ENCODE measurements at regions not wholly inside any gene's neighbourhood (a gene's known extent, or its start where the extent isn't known, plus 50 kb on each side); places are given as distances from the start of the nearest gene placed in this dataset.
A peak's percentile ranks its signal among the peaks of the same experiment; 100 is the strongest.

GRCh38 chr10:89134963-89135362, 72.2 kb downstream of the CH25H start:
- Histone ChIP-seq H3K36me3 (ENCODE audit: insufficient read depth, low read length) (no peaks in the 10 kb centered on the region), H3K4me3 (ENCODE audit: insufficient read depth, low read length) (no peak overlapping the region), H2AFZ (ENCODE audit: low read length) (no peak overlapping the region), H3K27ac (ENCODE audit: low read depth, low read length) (no peak overlapping the region), H3K27me3 (ENCODE audit: insufficient read depth, low read length) (no peaks in the 10 kb centered on the region), H3K79me2 (ENCODE audit: insufficient read depth, low read length) (no peaks in the 10 kb centered on the region), H4K20me1 (ENCODE audit: insufficient read depth, low read length) (no peaks in the 10 kb centered on the region), H3K4me1 (ENCODE audit: insufficient read depth, low read length) (peaks cover 5% of the 10 kb centered on the region), H3K4me2 (ENCODE audit: insufficient read depth, low read length) (no peak overlapping the region), H3K9me3 (ENCODE audit: low read depth, low read length) (no peaks in the 10 kb centered on the region)
- no peak for DNase-seq (ENCODE audit: insufficient read length, low spot score, missing footprints)
- no peak for TF ChIP-seq CTCF (IDR thresholded peaks at IDR 0.05; ENCODE audit: extremely low read depth, low read depth, low read length)

- no peaks in the 10 kb centered on the region for H4K20me1 ChIP-seq (ENCODE audit: insufficient read depth, low read length)
- H3K36me3 ChIP-seq (ENCODE audit: insufficient read depth, low read length) = no peaks in the 10 kb centered on the region
- no peak overlapping the region for H2AFZ ChIP-seq (ENCODE audit: low read length)
- TF ChIP-seq CTCF (IDR thresholded peaks at IDR 0.05; ENCODE audit: extremely low read depth, low read depth, low read length) = no peak
- H3K9me3 ChIP-seq (ENCODE audit: low read depth, low read length) = no peaks in the 10 kb centered on the region
- H3K27ac ChIP-seq (ENCODE audit: low read depth, low read length) = no peak overlapping the region
- H3K4me2 ChIP-seq (ENCODE audit: insufficient read depth, low read length) = peak overlapping the region; percentile 37
- H3K4me3 ChIP-seq (ENCODE audit: insufficient read depth, low read length) = no peak overlapping the region
- no peaks in the 10 kb centered on the region for H3K79me2 ChIP-seq (ENCODE audit: insufficient read depth, low read length)
- DNase-seq (ENCODE audit: insufficient read length, low spot score, missing footprints) = no peak
- peaks cover 6% of the 10 kb centered on the region for H3K4me1 ChIP-seq (ENCODE audit: insufficient read depth, low read length)
- no peaks in the 10 kb centered on the region for H3K27me3 ChIP-seq (ENCODE audit: insufficient read depth, low read length)
Observed at GRCh38 chr10:89129911-89130310, 77.2 kb downstream of the CH25H start.

GRCh38 chr10:89122433-89123051, 84.6 kb downstream of the CH25H start:
- Histone ChIP-seq H3K27me3 (ENCODE audit: insufficient read depth, low read length) (no peaks in the 10 kb centered on the region), H4K20me1 (ENCODE audit: insufficient read depth, low read length) (no peaks in the 10 kb centered on the region), H3K36me3 (ENCODE audit: insufficient read depth, low read length) (no peaks in the 10 kb centered on the region), H3K79me2 (ENCODE audit: insufficient read depth, low read length) (no peaks in the 10 kb centered on the region), H3K4me2 (ENCODE audit: insufficient read depth, low read length) (no peak overlapping the region), H3K4me1 (ENCODE audit: insufficient read depth, low read length) (peaks cover 13% of the 10 kb centered on the region), H3K27ac (ENCODE audit: low read depth, low read length) (no peak overlapping the region), H3K9me3 (ENCODE audit: low read depth, low read length) (no peaks in the 10 kb centered on the region), H3K4me3 (ENCODE audit: insufficient read depth, low read length) (no peak overlapping the region), H2AFZ (ENCODE audit: low read length) (peak overlapping the region; percentile 53)
- DNase-seq (ENCODE audit: insufficient read length, low spot score, missing footprints) = no peak
- no peak for TF ChIP-seq CTCF (IDR thresholded peaks at IDR 0.05; ENCODE audit: extremely low read depth, low read depth, low read length)

GRCh38 chr10:89121764-89122020, 85.4 kb downstream of the CH25H start:
- H3K4me3 ChIP-seq (ENCODE audit: insufficient read depth, low read length) = no peak overlapping the region
- no peak overlapping the region for H3K4me2 ChIP-seq (ENCODE audit: insufficient read depth, low read length)
- H4K20me1 ChIP-seq (ENCODE audit: insufficient read depth, low read length) = no peaks in the 10 kb centered on the region
- H2AFZ ChIP-seq (ENCODE audit: low read length) = no peak overlapping the region
- no peaks in the 10 kb centered on the region for H3K36me3 ChIP-seq (ENCODE audit: insufficient read depth, low read length)
- H3K27ac ChIP-seq (ENCODE audit: low read depth, low read length) = no peak overlapping the region
- H3K79me2 ChIP-seq (ENCODE audit: insufficient read depth, low read length) = no peaks in the 10 kb centered on the region
- DNase-seq (ENCODE audit: insufficient read length, low spot score, missing footprints) = no peak
- H3K9me3 ChIP-seq (ENCODE audit: low read depth, low read length) = no peaks in the 10 kb centered on the region
- H3K27me3 ChIP-seq (ENCODE audit: insufficient read depth, low read length) = no peaks in the 10 kb centered on the region
- peaks cover 20% of the 10 kb centered on the region for H3K4me1 ChIP-seq (ENCODE audit: insufficient read depth, low read length)
- no peak for TF ChIP-seq CTCF (IDR thresholded peaks at IDR 0.05; ENCODE audit: extremely low read depth, low read depth, low read length)

Measured in osteoblast (primary cell).